Iris pigment epithelial cell (primary cell): ENCODE measurements at regions not wholly inside any gene's neighbourhood (a gene's known extent, or its start where the extent isn't known, plus 50 kb on each side); places are given as distances from the start of the nearest gene placed in this dataset.

Experiments
- DNase-seq: peaks from one replicate; pipeline ENCODE4 v3.0.0-alpha.2; 2011; ENCODE audit warnings: low read depth

DNA sequence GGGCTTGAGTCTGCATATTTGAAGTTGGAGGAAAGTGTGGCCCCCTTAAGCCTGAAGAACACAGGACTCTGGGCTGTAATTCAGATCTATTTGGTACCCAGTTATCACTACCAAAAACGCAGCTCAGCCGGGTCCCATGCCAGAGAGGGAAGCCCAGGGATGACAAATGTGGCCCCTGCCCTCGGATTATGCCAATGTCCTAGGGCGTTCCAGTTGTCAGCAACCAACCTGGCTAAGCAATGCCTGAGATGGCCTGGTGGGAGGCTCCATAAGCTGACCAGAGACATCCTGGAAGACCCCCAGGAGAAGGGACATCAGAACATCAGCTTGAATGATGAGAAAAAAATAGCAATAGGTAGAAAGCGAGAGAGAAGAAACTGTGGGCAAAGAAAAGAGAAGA is 79.6 kb upstream of the UQCRFS1 start:
- no peak for DNase-seq

DNA sequence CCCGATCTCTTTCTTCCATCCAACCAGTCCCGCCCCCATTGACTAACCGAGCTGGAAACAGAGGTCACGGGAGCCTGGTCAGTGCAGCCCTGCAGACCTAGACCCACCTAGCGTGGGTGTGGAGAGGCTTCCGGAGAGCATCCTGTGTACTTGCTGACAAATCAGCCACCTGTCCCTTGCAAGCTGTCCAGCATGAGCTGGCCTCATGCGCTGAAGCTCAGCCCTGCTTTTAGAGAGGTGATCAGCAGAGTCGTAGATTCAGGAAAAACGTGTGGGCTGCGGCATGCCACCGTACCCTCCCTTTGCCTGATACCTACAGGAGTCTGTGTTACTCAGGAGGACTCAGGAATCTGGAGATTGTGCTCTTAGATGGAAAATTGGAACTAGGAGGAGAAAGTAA is 80.3 kb upstream of the UQCRFS1 start:
- DNase-seq, result no peak

DNA sequence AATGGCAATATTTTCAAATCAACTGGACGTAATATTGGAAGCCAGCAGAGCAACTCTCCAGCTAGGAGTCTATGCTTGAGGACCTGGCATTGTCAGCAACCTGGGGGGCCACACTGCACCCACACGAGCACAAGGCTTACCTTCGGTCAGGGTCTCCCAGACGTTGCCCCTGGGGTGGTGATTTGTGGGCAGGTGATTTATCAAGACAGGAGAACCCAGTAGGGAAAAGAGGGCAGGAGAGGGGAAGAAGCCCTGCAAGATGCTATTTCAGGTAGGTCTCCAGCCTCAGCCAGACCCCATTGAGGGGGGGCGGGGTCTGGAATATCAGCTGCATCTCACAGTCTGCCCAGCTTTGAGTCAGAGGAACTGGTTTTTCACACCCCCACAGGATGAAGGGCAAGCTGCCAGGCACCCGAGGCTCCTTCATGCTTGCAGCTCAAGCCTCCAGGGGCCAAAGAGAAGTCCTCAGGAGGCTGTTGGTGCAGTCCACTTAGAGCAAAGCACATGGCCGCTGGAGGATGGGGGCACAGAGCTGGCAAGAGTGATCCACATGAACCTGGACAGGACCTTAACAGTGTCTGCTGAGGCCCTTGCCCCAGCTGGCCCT is 80.9 kb upstream of the UQCRFS1 start:
- no peak for DNase-seq

DNA sequence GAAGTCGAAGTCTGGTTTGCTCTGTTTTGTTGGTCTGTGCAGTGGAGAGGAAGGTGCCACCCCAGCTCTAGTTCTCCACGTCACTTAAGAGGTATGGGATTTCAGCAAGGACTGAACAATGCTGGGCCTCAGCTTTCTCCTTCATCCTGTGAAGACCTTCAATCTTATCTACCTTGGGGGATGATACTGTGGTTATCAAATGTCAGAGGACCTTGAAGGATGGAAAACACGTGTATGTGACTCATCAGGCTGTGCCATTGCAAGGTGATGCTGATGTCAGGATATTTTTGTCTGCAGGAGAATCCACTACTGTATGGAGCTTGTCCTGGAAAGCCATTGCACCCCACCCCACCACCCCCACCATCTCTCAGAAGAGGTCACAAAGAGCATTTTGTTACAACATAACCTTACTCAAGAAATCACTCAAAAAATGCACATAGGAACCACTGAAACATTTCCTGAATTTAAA is 81.4 kb upstream of the UQCRFS1 start:
- no peak for DNase-seq

DNA sequence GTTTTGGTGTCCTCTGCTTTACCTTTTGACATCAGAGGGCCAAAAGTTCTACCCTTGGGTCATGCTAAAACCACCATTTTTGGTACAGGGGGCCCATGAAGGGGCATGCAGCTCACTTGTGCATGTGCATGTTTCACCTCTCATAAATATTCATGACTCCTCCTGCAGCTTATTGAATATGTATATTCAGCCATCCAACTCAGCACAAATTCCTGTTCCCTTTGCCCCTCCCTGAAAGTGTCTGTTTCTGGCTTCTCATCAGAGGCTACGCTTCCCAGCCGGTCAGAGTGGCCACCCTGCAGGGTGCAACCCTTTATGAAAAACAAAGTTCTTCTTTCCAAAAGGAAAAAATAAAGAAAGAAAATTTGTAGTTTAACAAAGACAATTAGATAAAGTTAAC is 82.3 kb upstream of the UQCRFS1 start:
- DNase-seq, result no peak

DNA sequence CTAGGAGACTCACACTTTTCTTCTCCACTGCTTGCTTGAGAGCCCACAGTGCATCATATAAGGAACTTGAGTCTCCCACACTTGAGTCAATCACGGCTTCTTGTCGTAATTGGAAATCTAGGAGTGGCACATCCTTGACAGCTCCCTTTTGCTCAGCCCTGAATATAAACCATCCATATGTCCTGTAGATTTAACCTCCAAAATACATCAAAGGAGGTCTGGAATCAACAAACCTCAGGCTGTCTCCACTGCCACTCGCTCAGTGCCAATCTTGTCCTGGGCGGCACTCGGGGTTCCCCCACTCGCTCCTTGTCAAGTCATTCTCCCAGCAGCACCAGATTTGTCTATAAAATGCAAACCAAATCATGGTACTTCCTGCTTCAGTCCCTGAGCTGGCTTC is 84.4 kb upstream of the UQCRFS1 start:
- no peak for DNase-seq

DNA sequence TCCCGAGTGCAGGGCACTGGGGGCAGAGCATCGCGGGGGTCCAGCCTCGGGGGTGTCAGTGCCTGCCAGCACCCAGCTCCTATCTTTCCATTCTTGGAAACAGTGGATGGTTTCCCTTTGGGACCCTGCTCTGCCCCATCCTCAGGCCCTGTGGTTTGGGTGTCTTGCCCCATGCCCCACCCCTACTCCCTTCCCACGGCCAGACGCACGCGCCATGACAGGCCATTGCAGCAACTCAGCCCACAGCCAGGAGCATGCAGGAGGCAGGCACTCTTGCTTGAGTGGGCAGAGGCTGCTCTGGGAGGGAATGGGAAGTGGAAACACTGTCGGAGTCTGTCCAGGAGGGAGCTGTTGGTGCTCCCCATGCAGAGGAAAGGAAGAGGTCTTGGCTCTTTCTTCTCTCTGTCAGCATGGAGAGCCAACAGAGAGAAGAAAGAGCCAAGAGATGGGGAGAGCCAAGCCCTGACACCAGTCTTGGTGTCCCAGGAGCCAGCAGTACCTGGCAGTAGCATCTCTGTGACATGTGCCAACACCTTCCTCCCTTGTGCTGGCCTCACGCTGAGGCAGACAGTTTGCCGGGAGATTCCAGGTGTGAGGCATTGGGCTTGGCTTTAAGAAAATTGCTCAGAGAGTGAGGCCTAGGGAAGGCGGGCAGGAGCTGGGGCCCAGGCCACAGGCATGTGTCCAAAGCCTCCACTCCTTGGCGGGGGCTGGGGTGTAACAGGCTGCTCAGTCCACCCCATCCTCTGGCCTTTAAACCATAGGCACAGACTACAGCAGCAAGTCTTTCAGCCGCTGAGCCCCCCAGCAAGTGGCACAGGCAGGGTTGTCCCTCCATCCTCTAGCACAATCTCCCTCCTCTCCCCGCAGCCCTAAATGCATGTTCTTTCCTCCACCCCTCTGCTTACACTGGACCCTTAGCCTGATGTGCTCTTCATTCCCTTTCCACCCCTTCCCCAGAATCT is 86.7 kb upstream of the UQCRFS1 start:
- DNase-seq, result no peak

DNA sequence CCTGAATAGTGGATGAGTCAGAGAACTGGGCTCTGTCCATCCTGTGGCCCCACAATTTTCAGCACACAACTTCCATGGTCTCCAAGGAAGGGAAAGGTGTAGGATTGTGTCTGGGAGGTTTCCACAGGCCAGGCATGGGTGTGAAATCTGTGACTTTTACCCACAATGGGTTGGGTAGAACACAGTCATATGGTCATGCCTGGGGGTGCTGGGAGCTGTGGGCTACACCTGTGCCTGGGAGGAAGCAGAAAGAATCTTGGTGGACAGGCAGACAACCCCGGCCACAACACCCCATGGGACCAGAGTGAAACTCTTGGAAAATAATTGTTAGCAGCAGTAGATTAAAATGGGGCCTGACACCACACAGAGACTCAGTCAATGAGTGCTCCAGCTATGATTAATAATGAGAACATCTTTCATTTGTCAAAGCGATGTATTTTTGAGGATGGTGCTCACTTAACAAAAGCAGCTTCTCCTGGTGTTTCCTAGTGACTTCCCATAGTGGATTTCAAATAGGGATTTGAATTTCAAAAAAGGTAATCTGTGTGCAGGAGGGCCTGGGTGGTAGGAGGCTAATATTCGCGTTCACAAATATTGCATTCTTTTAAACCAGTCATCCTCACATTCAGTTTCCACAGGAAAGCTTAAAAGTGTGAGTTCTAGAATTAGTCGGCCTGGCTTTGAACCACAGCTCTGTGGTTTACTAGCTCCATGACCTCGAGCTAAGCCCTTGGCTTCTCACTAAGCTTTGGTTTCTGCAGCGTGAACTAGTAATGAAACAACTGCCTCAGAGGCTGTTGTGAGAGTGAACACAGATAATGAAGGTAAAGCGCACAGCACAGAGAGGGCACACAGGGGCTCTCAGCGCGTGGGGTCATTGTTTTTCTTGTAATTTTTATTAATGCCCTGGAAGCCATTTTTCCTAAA is 89.3 kb upstream of the UQCRFS1 start:
- DNase-seq, result no peak

DNA sequence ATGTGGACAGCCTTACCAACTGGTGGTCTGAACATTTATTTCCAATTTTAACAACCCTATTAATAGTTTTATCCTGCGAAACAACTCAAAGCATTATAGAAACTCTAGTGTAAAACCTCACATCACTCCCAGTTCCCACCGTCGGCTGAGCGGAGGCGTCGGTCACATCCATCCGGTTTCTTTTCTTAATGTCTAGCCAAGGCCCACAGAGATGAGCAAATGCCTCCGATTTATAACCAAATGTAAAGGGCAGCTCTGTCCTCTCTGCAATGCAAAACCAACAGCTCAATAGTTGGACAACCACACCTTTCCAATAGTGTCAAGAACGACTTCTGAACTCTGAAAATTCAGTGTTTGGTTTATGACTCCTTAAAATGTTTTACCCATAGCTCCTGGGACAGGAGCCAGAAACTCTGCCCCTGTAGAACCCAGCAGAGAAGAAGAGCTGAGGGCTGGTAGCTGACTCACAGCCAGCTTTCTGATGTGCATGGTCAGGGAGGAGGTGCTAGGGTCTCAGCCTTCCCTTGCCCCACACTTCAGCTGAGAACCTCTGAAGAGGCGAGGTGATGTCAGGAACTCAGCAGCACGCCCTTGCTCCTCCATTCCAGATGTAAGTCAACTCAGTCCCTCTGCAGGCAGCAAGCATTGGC is 90.2 kb upstream of the UQCRFS1 start:
- DNase-seq, result no peak

DNA sequence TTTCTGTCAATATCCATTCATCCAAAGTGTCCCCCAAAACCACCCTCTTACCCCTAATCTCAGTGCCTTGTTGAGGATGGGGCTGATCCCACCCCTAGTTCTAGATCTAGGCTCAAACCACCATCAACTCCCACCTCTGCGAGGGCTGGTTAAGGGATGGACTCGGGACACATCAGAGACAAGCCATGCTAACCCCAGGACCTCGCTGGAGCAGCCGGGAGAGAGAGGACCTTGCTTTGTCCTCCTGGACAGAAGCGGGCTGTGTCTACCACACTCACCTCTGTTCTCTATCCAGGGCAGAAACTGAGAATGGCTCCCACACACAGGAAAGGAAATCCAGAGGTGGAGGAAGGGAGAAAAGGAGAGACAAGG is 90.8 kb upstream of the UQCRFS1 start:
- no peak for DNase-seq

DNA sequence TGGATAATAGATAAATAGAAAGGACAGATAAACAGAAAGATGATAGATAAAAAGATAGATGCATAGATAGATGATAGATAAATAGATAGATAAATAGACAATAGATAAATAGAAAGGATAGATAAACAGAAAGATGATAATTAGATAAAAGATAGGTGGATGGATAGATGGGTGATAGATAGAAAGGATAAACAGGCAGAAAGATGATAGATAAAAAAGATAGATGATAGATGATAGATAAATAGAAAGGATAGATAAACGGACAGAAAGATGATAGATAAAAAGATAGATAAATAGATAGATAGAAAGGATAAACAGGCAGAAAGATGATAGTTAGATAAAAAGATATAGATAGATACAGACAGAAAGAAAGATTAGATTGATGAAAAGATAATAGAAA is 92.3 kb upstream of the UQCRFS1 start:
- no peak for DNase-seq

DNA sequence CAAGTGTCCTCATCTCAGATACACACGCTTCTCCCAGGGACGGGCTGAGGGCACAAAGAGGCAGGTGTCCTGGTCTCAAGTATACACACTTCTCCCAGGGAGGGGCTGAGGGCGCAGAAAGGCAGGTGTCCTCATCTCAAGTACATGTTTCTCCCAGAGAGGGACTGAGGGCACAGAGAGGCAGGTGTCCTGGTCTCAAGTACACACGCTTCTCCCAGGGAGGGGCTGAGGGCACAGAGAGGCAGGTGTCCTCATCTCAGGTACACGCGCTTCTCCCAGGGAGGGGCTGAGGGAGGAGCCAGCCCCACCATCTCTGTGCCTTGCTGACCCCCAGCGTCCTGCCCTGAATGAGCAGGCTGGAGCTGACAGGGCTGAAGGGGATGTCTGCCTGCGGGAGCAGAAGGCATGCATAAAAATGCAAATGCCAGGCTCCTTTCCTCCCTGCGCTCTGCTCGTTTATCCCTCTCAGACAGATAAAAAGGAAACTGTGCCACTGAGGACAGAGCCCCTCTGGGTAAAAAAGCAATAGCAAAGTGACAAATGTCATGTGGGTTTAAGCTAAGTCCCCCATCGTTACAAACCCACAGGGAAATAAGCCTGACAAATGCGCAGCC is 96.1 kb upstream of the UQCRFS1 start:
- DNase-seq, result no peak

DNA sequence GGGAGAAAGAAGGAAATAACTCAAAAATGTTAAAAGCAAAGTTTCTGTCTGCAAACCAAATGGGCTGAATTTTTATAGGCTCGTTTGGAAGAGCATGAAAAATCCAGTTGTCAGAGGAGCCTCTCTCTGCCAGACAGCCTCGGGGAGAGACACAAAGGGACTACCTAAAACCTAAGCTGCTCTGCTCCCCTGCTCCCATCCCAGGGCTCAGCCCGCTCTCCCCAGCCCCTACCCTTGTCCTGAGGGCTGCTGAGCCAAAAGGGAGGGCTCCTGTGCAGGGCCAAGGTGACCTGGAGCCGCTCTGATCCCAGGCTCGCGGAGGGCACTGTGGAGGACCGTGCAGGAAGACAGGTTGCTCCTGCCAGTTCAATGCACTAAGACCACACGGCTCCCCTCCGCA is 96.7 kb upstream of the UQCRFS1 start:
- DNase-seq, result no peak

DNA sequence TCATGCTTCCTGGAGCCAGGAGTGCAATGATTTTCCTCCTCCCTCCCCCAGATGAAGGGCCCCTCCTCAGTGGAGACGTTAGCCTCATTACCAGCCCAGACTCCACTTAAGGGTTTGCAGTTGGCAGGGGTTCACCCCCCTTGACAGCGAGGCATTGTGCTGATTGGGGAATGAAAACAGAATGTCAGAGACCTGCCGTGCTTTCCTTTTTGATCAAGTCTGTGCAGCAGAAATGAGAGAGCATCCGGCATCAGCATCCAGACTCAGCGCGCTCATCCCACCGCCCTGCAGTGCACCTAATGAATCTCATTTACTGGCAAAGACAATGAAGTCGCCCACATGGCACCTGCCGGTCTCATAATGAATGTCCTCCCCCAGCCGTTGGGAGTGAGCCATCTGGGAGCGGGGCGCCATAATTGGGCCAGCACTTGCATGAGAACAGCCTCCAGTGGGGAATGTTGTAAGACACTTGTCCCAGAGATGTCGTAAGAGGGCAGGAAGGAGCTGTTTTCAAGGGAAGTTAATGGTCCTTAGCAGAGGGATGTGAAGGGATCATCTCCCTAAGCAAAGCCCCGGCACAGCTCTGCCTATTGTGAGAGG is 98.3 kb upstream of the UQCRFS1 start:
- DNase-seq, result no peak

DNA sequence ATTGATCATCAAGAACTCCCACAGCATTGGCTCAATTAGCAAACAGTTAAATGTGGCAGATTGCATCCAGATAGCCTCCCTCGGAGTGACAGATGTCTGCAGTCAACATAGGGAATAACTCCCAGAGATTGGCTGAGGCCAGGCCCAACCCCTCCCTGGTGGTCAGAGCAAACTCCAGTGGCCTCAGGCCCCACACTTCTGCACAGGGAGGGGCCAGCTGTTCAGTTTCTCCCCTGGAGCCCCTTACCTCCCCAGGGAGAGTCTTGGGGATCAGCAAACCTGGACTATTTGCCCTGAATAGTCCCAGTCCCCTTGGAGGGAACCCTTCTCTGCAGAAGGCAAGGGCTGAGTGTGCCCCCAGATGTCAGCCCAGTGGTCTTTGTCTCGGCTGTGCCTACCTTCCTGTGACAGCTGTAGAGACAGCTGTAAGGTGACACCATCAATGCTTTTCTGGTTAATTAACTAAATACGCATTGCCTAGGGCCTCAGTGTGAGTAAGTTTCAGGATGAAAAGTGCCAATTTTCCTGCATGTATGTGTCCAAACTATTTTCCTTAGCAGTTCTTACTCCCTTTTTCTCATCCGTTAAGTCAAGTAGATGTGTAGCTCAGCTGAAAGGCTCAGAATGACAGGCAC is 102.7 kb upstream of the UQCRFS1 start:
- no peak for DNase-seq

DNA sequence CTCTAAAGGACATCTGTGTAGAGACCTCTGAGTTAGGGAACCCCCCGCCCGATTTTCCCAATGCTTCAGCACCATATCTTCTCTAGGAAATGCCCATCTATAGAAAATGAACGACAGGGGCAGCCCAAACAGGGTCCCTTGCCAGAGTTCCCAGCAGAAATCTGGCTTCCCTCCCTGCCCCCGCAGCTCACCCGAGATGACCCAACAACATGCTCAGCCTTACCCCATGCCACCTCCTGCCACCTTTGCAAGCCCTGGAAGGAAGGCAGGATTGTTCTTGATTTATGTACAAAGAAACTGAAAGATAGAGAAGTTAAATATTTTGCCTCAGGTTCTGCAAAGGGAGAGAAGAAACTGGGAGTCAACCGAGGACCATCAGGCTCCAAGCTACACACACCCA is 105.6 kb upstream of the UQCRFS1 start:
- no peak for DNase-seq

DNA sequence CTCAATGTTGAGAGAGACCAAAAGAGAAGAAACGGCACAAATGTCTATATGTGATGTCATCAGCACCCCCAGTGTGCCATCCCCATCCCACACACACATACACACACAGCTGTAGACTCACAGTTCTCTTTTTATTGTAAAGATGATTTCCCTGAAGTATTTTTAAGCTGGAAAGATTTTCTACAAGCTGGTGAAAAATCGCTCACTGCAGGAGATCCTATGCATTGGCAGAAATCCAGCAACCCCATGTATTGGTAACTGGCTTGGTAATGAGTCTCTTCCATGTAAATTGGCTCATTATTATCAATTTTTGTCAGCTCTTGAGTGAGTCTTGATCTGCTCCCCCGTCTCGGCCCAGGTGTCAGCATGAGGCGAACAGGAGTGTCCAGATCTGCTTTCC is 107.1 kb upstream of the UQCRFS1 start:
- no peak for DNase-seq

DNA sequence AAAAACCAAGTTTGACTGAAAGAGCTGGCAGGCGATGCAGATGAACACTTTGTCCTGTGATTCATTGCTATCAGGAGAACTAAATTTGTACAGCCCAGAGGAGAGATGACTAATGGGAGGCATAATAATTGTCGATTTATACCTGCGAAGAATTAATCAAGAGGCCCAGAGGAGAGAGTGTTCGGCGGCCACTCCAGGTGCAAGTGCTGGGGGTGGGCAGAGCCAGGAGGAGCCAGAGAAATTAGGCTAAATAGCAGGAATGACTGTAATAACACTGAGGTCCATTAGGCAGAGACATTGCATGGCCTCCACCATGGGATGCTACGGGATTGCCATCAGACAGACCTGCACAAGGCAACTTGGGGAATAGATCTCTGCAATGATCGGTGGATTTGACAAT is 107.7 kb upstream of the UQCRFS1 start:
- no peak for DNase-seq

DNA sequence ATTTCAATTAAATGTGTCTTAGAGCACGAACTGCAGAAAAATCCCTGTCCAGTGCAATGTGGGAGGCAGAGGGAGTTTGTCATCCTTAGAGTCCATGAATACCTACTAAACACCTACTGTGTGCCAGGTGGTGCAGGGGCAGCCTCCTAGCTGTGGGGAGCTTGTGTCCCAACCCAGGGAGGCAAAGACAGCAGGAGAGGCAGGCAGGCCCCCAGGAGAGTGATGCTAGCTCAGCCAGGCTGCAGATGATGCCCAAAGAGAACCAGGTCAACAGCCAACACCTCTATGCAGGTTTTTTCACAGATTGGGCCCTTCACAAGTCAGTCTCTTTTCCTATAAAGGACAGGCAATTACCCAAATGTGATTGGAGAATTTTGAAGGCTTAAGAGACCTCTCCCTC is 108.2 kb upstream of the UQCRFS1 start:
- no peak for DNase-seq

DNA sequence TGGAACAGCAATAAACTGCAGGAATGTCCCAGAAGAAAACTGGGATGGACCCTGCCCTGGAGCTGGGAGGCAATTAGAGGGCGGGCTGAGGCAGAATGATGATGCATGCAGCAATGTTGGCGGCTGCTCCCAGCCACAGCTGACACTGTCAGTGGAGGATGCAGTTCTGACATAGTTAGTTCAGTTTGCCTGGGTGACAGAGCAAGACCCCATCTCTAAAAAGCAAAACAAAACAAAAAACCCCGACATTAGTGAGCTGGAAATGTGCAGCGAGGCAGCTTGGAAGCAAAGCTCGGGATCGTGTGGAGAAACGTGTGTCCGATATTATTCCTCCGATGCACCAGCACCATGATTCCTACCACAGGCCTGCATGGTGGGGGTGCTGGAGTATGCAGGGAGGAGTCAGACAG is 110.1 kb upstream of the UQCRFS1 start:
- no peak for DNase-seq
